Esophagus squamous epithelium (tissue), 4 donors: ENCODE measurements at regions not wholly inside any gene's neighbourhood (a gene's known extent, or its start where the extent isn't known, plus 50 kb on each side); places are given as distances from the start of the nearest gene placed in this dataset.

ENCODE experiments used
- CTCF ChIP-seq, 6 experiments: fragments of 450-650 bp in 4 of 6; fragments of 200-600 bp in 2 of 6; sonication (generic) in 2 of 6; IDR thresholded peaks; one replicate each; pipeline ENCODE4 v1.5.1; 2016 to 2019; ENCODE audit warnings: antibody characterized with exemption in 6 of 6, mild to moderate bottlenecking in 4 of 6, moderate library complexity in 4 of 6
- POLR2A ChIP-seq, 4 donors: fragments of 450-650 bp; IDR thresholded peaks; one replicate each; pipeline ENCODE4 v1.6.1; 2017; ENCODE audit warnings: antibody characterized with exemption in 4 of 4, mild to moderate bottlenecking in 4 of 4, moderate library complexity in 3 of 4

GRCh38 chr1:106459418-106459817 is 597.1 kb upstream of the PRMT6 start:
- no peak for TF ChIP-seq CTCF (IDR thresholded peaks at IDR 0.05)
- TF ChIP-seq POLR2A (IDR thresholded peaks at IDR 0.05), result no peak
